Ovary (tissue), 7 donors: ENCODE measurements at regions not wholly inside any gene's neighbourhood (a gene's known extent, or its start where the extent isn't known, plus 50 kb on each side); places are given as distances from the start of the nearest gene placed in this dataset.

Experiments
- DNase-seq, 5 donors: peaks; one replicate each; pipeline ENCODE4 v3.0.0-alpha.2; 2019 to 2020
- H3K27ac ChIP-seq, 2 donors: fragments of 200-600 bp; one replicate each; pipeline versions ENCODE4 v1.5.1 to v1.8.0; 2019 to 2022
- H3K27me3 ChIP-seq: fragments of 200-600 bp; one replicate; pipeline ENCODE4 v1.8.0; 2022
- H3K36me3 ChIP-seq: fragments of 200-600 bp; sonication (generic); one replicate; pipeline ENCODE4 v1.5.1; 2019
- H3K4me1 ChIP-seq: one replicate; pipeline ENCODE4 v1.8.1; 2013; ENCODE audit warnings: mild to moderate bottlenecking, moderate library complexity; ENCODE audit not compliant: insufficient read depth
- H3K4me3 ChIP-seq: fragments of 200-600 bp; sonication (generic); one replicate; pipeline ENCODE4 v1.5.1; 2017
- H3K9me3 ChIP-seq, 2 donors: fragments of 200-600 bp in 1 of 2; sonication (generic) in 1 of 2; one replicate each; pipeline versions ENCODE4 v1.5.1 to v1.8.1; 2013 to 2019; ENCODE audit warnings: mild to moderate bottlenecking in 1 of 2, moderate library complexity in 1 of 2
- EP300 ChIP-seq: sonication (generic); formaldehyde crosslinking; IDR thresholded peaks from one replicate; pipeline ENCODE4 v1.6.1; 2017; ENCODE audit warnings: antibody characterized with exemption
- POLR2A ChIP-seq: fragments of 450-650 bp; IDR thresholded peaks from one replicate; pipeline ENCODE4 v1.6.1; 2017; ENCODE audit warnings: antibody characterized with exemption, mild to moderate bottlenecking, moderate library complexity
- WGBS, 3 donors: extraction: QIAGEN DNeasy Blood & Tissue Kit in 1 of 3; methylation state at CpG; one replicate each; pipeline versions ENCODE4 v1.1.5 to v1.1.7; 2013 to 2017; 5-methylcytosine and 5-hydroxymethylcytosine counted together
- intact Hi-C, 4 donors: fragments of 100-400 bp; cut with DNase I; formaldehyde crosslinking; loops; one replicate each; pipeline versions ENCODE4 v1.11.0 to v1.15.1; 2022 to 2023
- TF ChIP-seq, protein P1 (sequence below), 3 donors: fragments of 450-650 bp in 2 of 3; fragments of 200-600 bp in 1 of 3; IDR thresholded peaks; one replicate each; pipeline versions ENCODE4 v1.5.1 to v1.8.0; 2016 to 2022; ENCODE audit warnings: antibody characterized with exemption in 3 of 3, mild to moderate bottlenecking in 1 of 3
- donor health status: DM: no; HTN: no; CAD: no; lungs with moderate emphysema.
- donor health status: DM: no; HTN: no; CAD: no.
- donor health status: Bipolar disorder and iron deficiency.
- donor health status: DM: no; HTN: no; CAD: no.
- donor health status: DM: yes; HTN: yes; CAD: no.

DNA sequence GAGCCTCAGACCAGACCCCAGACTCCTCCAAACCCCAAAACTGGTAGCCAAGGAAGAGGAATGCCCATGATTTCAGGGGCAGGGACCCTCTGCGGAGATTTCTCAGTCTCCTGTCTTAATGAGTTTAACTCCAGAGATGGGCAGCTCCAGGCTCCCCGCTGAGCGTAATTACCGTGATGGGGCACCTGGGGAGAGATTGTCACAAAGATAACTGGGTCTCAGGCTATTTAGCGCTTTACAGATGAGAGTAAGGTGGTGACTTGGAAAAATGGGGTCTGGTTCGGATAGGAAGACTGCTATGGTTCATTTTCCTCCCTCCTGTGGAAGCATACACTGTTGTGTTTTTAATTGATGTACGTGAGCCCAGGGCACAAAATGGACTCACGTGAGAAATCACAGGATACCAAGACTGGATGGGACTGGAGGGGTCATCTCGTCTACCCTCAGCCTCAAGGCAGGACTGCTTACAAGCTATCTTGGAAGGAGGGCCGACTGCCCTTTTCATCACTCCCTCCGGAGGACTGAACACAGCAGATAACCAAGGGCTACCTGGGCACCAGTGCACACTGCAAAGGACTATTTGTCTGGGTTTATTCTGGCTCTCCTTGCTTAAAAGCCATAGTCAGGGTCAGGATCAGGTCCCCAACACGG, 427.8 kb downstream of the ZNF521 start:
- TF ChIP-seq POLR2A: no peak
- TF ChIP-seq, protein P1, sequence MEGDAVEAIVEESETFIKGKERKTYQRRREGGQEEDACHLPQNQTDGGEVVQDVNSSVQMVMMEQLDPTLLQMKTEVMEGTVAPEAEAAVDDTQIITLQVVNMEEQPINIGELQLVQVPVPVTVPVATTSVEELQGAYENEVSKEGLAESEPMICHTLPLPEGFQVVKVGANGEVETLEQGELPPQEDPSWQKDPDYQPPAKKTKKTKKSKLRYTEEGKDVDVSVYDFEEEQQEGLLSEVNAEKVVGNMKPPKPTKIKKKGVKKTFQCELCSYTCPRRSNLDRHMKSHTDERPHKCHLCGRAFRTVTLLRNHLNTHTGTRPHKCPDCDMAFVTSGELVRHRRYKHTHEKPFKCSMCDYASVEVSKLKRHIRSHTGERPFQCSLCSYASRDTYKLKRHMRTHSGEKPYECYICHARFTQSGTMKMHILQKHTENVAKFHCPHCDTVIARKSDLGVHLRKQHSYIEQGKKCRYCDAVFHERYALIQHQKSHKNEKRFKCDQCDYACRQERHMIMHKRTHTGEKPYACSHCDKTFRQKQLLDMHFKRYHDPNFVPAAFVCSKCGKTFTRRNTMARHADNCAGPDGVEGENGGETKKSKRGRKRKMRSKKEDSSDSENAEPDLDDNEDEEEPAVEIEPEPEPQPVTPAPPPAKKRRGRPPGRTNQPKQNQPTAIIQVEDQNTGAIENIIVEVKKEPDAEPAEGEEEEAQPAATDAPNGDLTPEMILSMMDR (IDR thresholded peaks at IDR 0.05): no peak
- H3K4me3 ChIP-seq: no peak overlapping the region
- no peaks in the 10 kb centered on the region for H3K36me3 ChIP-seq
- no peak overlapping the region for H3K27ac ChIP-seq
- intact Hi-C loops: no loop called here
- DNase-seq: no peak
- 91 to 94% (median 93%) methylated on average over 12 of the region's 12 CpGs for WGBS, 3 donors
- no peaks in the 10 kb centered on the region for H3K27me3 ChIP-seq
- no peaks in the 10 kb centered on the region for H3K9me3 ChIP-seq
- no peaks in the 10 kb centered on the region for H3K4me1 ChIP-seq

DNA sequence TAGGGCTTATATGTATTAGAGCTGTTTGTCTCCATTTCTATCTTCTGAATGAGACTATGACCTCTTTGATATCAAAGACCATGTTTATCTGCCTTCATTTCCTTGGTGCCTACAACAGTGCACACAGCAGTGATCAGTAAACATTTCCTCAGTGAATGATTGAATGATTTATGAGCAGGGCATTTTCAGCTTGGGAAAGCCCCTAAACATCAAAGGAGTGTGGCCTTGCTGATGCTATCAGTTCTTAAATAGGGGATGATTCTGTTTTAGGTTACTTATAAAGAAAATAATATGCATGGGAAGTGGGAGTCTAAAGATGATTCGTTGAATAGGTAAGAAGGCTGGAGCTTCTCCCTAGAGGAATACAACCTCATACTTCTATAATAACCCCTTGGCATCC, 425.3 kb downstream of the ZNF521 start:
- TF ChIP-seq EP300: no peak
- TF ChIP-seq, protein P1 (IDR thresholded peaks at IDR 0.05): no peak
- H3K4me1 ChIP-seq: no peaks in the 10 kb centered on the region
- intact Hi-C loops: no loop called here
- no peaks in the 10 kb centered on the region for H3K36me3 ChIP-seq
- 55 to 78% (median 60%) methylated on average over 1 of the region's 1 CpG for WGBS, 3 donors
- no peak overlapping the region for H3K4me3 ChIP-seq
- H3K9me3 ChIP-seq: no peaks in the 10 kb centered on the region
- H3K27me3 ChIP-seq: no peaks in the 10 kb centered on the region
- DNase-seq: no peak
- H3K27ac ChIP-seq: no peak overlapping the region

DNA sequence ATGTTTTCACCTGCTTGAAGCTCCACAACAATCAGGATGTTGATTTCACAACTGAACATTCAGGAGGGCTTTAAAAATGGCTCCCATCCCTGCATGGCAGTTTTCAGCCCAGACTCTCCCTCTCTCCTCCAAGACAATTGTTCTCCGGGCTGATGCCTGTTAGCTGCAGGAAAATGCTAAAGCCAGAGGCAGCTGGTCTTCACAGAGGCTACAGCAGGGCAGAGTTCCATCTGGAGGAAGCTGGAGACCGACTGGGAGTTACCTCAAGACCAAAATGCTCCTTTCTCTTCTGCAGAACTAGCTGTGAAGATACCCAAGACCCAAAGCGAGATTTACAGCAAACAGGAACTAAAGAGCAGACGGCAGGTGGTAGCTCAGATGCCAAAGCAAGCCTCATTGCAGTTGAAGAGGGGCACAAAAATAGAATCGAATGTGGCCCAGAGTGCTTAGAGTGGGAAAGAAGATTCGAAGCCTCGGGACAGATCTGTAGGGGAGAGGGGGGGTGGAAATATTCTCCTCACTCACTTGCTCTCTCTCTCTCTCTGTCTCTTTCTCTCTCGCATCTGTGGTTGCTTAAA, 423.6 kb downstream of the ZNF521 start:
- TF ChIP-seq, protein P1 (IDR thresholded peaks at IDR 0.05): no peak
- WGBS, 3 donors: 75% methylated on average over 8 of the region's 8 CpGs
- intact Hi-C loops: no loop called here
- Histone ChIP-seq H3K27ac (no peak overlapping the region), H3K36me3 (no peaks in the 10 kb centered on the region), H3K27me3 (no peaks in the 10 kb centered on the region), H3K9me3 (no peaks in the 10 kb centered on the region), H3K4me3 (no peak overlapping the region), H3K4me1 (no peaks in the 10 kb centered on the region)
- DNase-seq: no peak

DNA sequence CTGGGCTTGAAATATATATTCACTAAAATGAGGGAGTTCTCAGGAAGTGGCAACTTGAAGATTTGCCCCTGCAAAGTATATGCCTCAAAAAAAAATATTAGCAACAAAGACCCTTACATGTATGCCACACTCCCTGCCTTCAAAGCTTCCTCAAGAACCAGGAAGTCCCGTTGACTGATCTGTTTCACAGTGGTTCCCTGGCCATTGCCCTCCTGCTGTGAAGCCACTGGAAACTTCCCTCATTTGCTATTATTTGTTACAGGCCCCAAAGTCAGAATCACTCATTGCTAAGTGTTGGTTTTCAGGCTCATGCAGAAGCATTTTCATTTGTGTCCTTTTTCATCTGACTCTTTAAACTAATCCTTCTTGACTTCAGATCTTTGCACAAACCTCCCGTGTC, 421.5 kb downstream of the ZNF521 start:
- Histone ChIP-seq H3K36me3 (no peaks in the 10 kb centered on the region), H3K4me3 (no peak overlapping the region), H3K27ac (no peak overlapping the region), H3K27me3 (no peaks in the 10 kb centered on the region), H3K9me3 (no peaks in the 10 kb centered on the region), H3K4me1 (no peaks in the 10 kb centered on the region)
- 87 to 96% (median 96%) methylated on average over 2 of the region's 2 CpGs for WGBS, 3 donors
- TF ChIP-seq POLR2A (no peak), EP300 (no peak)
- TF ChIP-seq, protein P1 (IDR thresholded peaks at IDR 0.05): no peak
- intact Hi-C loops: no loop called here
- DNase-seq: no peak
